Right atrium auricular region (tissue), 2 donors: ENCODE measurements at regions not wholly inside any gene's neighbourhood (a gene's known extent, or its start where the extent isn't known, plus 50 kb on each side); places are given as distances from the start of the nearest gene placed in this dataset.
"Not testable (repeated sequence)": the region's sequence is repeated elsewhere in the genome, so short reads cannot be mapped to it uniquely, and the experiment has no call there.

Source experiments
- DNase-seq: peaks from one replicate; pipeline ENCODE4 v3.0.0-alpha.2; 2019; ENCODE audit warnings: low spot score
- H3K27ac ChIP-seq, 2 donors: fragments of 200-600 bp; sonication (generic); 1 replicate in 1 of 2; 2 replicates in 1 of 2; pipeline ENCODE4 v1.5.1; 2016 to 2019
- H3K27me3 ChIP-seq, 2 donors: fragments of 200-600 bp; sonication (generic); one replicate each; pipeline versions ENCODE4 v1.5.1 to v1.6.0; 2017 to 2019
- H3K36me3 ChIP-seq: fragments of 200-600 bp; sonication (generic); one replicate; pipeline ENCODE4 v1.5.1; 2016
- H3K4me1 ChIP-seq, 2 donors: fragments of 200-600 bp; sonication (generic); one replicate each; pipeline versions ENCODE4 v1.5.1 to v1.6.0; 2017 to 2019
- H3K4me3 ChIP-seq, 2 donors: fragments of 200-600 bp; sonication (generic); 1 replicate in 1 of 2; 2 replicates in 1 of 2; pipeline ENCODE4 v1.5.1; 2017 to 2019; ENCODE audit warnings: mild to moderate bottlenecking in 1 of 2, moderate library complexity in 1 of 2
- H3K9me3 ChIP-seq, 2 donors: fragments of 200-600 bp; sonication (generic); one replicate each; pipeline ENCODE4 v1.5.1; 2019
- TF ChIP-seq, protein P1 (sequence below), 2 donors: fragments of 200-600 bp; sonication (generic); IDR thresholded peaks; one replicate each; pipeline ENCODE4 v1.5.1; 2019; ENCODE audit warnings: antibody characterized with exemption in 2 of 2

DNA sequence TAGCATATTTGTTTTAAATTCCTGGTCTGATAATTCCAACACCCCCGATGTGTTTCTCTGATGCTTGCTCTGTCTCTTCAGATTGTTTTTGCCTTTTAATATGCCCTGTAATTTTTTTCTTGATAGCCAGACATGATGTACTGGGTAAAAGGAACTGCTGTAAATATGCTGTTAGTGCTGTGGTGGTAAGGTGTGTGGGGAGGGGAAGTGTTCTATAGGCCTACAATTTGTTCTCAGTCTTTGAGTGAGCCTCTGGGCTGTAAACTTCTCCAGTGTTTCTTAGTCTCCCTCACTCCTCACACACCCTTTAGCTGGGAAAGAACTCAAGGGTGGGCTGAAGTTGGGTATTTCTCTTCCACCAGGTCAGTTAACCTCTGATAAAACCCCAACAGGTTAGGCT, 147.0 kb upstream of the OR4E1 start:
- Histone ChIP-seq H3K4me1 (no peaks in the 10 kb centered on the region), H3K4me3 (no peak overlapping the region), H3K27ac (no peak overlapping the region), H3K27me3 (no peaks in the 10 kb centered on the region), H3K36me3 (no peaks in the 10 kb centered on the region), H3K9me3 (peaks cover 0 to 10% of the 10 kb centered on the region in 2 donors)
- TF ChIP-seq, protein P1, sequence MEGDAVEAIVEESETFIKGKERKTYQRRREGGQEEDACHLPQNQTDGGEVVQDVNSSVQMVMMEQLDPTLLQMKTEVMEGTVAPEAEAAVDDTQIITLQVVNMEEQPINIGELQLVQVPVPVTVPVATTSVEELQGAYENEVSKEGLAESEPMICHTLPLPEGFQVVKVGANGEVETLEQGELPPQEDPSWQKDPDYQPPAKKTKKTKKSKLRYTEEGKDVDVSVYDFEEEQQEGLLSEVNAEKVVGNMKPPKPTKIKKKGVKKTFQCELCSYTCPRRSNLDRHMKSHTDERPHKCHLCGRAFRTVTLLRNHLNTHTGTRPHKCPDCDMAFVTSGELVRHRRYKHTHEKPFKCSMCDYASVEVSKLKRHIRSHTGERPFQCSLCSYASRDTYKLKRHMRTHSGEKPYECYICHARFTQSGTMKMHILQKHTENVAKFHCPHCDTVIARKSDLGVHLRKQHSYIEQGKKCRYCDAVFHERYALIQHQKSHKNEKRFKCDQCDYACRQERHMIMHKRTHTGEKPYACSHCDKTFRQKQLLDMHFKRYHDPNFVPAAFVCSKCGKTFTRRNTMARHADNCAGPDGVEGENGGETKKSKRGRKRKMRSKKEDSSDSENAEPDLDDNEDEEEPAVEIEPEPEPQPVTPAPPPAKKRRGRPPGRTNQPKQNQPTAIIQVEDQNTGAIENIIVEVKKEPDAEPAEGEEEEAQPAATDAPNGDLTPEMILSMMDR (IDR thresholded peaks at IDR 0.05) = no peak
- DNase-seq = no peak

DNA sequence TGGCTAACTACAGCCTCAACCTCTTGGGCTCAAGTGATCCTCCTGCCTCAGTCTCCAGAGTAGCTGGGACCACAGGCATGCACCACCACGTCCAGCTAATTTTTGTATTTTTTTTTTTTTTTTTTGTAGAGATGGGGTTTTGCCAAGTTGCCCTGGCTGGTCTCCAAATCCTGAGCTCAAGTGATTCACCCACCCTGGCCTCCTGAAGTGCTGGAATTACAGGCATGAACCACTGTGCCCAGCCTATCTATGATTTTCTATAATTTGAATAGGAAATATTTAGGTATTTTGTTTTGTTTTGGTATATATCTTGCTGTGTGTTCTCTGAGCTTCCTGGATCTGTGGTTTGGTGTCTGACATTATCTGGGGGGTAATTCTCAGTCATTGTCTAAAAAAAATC, 146.3 kb upstream of the OR4E1 start:
- H3K27me3 ChIP-seq, H3K36me3 ChIP-seq, H3K27ac ChIP-seq, DNase-seq, H3K4me1 ChIP-seq, H3K9me3 ChIP-seq, H3K4me3 ChIP-seq: not testable (repeated sequence)

DNA sequence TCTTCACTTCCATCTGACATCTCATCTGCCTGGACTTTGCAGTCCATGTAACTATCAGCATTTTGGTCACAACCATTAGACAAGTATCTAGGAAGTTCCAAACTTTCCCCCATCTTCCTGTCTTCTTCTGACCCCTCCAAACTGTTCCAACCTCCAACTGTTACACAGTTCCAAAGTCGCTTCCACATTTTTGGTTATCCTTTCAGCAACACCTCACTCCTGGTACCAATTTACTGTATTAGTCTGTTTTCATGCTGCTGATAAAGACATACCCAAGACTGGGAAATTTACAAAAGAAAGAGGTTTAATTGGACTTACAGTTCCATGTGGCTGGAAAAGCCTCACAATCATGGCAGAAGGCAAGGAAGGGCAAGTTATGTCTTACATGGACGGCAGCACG, 143.4 kb upstream of the OR4E1 start:
- not testable (repeated sequence) for H3K9me3 ChIP-seq, H3K27ac ChIP-seq, H3K27me3 ChIP-seq, H3K36me3 ChIP-seq, H3K4me3 ChIP-seq, H3K4me1 ChIP-seq, DNase-seq

DNA sequence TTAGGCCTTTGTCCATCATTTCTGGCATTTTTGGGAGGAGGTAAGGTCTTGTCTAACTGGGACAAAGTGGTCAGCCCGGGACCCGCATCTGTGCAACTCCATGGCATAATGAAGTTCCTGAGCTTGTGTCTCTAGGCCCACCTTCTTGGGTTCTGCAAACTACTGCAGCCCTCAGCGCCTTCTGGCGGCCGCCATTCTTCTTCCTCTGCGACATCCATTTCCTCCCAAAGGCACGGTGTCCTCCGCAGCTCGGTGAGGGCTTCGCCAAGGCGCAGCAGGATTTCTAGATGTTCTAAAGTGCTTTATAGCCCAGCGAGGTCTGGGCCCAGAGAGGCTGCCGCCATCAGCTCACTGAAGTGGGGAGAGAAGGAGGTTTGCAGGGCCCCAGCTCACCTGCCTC, 134.4 kb upstream of the OR4E1 start:
- TF ChIP-seq, protein P1 (IDR thresholded peaks at IDR 0.05) = no peak
- Histone ChIP-seq H3K27me3 (no peaks in the 10 kb centered on the region), H3K9me3 (no peaks in the 10 kb centered on the region), H3K36me3 (no peaks in the 10 kb centered on the region), H3K4me3 (no peak overlapping the region), H3K27ac (no peak overlapping the region), H3K4me1 (no peaks in the 10 kb centered on the region)
- DNase-seq = no peak

DNA sequence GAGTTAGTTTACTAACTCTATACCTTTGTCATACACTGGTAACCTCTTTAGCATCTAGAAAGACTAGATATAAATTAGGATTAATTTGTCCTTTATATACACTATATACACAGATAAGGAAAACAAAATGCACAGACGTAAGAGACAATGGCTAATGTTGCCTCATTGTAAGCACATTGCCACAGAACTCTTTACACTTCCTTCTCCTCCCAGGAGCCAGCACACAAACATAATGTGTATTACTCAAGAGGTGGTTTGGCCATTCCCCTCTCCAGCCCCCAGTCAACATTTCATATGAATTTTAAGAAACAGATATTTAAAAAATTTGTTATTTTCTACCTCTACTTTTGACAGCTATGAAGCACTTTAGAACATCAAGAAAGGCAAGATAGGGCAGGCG, 131.4 kb upstream of the OR4E1 start:
- no peak overlapping the region for H3K4me3 ChIP-seq
- H3K4me1 ChIP-seq = no peaks in the 10 kb centered on the region
- TF ChIP-seq, protein P1 (IDR thresholded peaks at IDR 0.05) = no peak
- DNase-seq = no peak
- no peak overlapping the region for H3K27ac ChIP-seq
- H3K36me3 ChIP-seq = no peaks in the 10 kb centered on the region
- H3K27me3 ChIP-seq = no peaks in the 10 kb centered on the region
- H3K9me3 ChIP-seq = no peaks in the 10 kb centered on the region

DNA sequence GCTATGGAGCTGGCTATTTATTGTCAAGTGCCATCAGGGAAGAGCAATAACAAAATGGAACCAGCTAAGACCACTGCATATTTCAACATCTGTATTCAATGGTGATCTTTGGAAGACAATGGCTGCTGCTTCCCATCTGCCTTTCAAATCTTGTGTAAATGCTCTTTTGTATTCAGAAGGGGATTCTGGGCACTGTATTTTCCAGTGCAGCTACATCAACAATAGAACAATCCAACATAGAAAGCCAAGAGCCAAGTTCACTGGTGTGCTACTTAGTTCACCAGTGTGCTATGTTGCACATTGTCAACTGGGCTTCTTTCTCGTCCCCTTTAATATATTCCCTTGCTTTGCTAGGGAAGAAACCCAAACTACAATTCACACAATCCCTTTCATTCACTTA, 128.8 kb upstream of the OR4E1 start:
- Histone ChIP-seq H3K9me3 (no peaks in the 10 kb centered on the region), H3K4me3 (no peak overlapping the region), H3K36me3 (no peaks in the 10 kb centered on the region), H3K27me3 (no peaks in the 10 kb centered on the region), H3K4me1 (no peaks in the 10 kb centered on the region), H3K27ac (no peak overlapping the region)
- DNase-seq = no peak
- TF ChIP-seq, protein P1 (IDR thresholded peaks at IDR 0.05) = no peak

DNA sequence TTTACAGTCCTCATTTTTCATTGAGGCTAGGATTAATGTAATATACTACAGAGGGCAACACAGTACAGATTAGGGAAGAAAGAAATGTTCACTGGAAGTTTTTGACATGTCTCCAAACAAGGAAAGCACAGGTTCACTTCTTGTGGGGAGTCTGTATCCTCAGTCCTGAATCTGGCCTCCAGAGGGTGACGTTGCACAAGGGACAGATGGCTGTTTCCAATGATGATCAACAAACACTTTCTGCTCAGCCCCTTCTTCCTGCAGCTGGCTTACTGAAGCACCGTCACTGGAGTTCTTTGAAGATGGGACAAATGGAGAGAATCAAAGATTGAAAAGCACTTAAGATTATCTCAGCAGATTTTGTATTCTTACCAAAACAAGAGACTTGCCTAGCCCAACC, 123.3 kb upstream of the OR4E1 start:
- Histone ChIP-seq H3K27ac (no peak overlapping the region), H3K36me3 (no peaks in the 10 kb centered on the region), H3K27me3 (no peaks in the 10 kb centered on the region), H3K9me3 (no peaks in the 10 kb centered on the region), H3K4me1 (no peaks in the 10 kb centered on the region), H3K4me3 (no peak overlapping the region)
- TF ChIP-seq, protein P1 (IDR thresholded peaks at IDR 0.05) = no peak
- no peak for DNase-seq
